Stimulated activated CD8-positive, alpha-beta memory T cell treated with anti-CD3 and anti-CD28 coated beads, Interleukin-15, amount 100 ng/mL, for 4 hours (primary cell): ENCODE measurements at regions not wholly inside any gene's neighbourhood (a gene's known extent, or its start where the extent isn't known, plus 50 kb on each side); places are given as distances from the start of the nearest gene placed in this dataset.
"Not testable (repeated sequence)": the region's sequence is repeated elsewhere in the genome, so short reads cannot be mapped to it uniquely, and the experiment has no call there.

ENCODE experiments used
- DNase-seq, 2 donors: peaks; one replicate each; pipeline ENCODE4 v3.0.0-alpha.2; 2020; ENCODE audit warnings: low read depth in 2 of 2

- DNase-seq: no peak
These were observed 85.8 kb upstream of the FGF3 start for GRCh38 chr11:69904974-69905535.

DNA sequence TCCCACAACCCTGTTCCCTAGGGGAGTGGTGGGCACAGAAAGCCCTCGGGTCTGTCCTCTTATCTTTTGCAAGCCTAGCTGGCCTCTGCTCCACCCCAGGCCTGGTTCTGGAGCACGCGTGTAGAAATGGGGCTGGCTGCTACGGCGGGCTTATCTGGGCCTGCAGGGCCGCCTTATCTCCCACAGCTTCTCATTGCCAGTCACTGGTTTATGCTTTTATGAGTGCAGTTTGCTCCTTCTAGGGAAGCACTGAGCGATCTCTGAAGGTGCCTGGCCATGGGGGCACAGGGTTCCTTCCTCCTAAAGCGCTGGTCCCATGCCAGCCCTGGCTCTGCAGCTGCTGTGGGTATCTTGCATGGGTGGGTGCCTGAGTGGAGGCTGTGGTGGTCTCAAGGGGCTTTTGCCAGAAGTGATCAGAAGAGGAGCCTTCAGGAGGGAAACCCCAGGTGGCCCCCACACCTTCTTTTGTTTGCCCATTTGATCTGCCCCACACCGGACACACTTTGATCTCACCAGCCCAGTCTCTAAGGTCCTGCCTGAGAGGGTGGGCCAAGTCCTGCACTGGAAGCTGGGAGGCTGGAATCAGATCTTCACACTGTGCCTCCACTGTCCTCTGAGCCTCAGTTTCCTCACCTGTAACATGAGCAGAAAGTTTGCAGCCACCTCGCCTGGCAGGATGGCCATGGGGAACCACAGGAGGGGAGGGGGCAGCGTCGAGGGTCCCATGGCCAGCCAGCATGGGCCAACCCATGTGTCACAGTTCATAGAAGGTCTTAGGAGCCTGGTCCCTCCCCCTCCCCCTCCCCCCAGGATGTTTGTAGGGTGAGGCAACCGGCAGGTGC, 86.6 kb upstream of the FGF3 start:
- no peak for DNase-seq

DNA sequence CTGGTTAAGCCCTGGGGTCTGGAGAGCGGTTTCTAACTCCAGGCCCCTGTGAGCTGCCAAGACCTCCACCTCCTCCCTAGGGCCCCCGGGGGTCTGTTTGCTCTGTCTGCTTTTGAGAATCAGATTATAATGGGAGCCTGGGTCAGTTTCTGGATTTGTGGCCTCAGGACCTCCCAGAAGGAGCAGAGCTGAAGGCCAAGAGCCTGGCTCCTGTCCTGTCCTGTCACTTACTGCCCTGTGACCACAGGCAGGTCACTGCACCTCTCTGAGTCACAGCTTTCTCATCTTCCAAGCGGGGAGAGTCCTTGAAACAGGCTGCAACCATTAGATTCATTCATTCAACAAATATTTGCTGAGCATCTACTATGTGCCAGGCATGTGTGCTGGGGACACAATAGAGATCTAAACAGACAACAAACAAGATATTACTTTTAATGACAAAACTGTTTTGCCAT, 87.3 kb upstream of the FGF3 start:
- no peak for DNase-seq

DNA sequence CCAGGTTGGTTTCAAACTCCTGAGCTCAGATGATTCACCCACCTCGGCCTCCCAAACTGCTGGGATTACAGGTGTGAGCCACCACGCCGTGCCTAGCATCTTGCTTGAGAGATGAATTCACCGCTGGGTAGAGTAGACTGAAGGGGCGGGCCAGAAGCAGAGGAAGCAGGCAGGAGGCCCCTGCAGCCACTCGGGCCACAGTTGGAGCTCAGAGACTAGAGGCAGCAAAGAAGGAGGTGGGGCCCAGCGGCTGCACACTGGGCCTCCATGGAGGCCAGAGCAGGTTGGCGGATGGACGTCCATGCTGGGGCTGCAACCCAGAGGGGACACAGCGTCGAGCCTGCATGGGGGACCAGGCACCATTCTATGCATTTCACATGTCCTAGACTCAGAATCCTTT, 88.4 kb upstream of the FGF3 start:
- DNase-seq: no peak

- no peak for DNase-seq
These were observed 89.5 kb upstream of the FGF3 start for GRCh38 chr11:69908511-69909220.

- no peak for DNase-seq
These were observed 90.6 kb upstream of the FGF3 start for GRCh38 chr11:69909561-69910518.

GRCh38 chr11:69910519-69911309, 91.5 kb upstream of the FGF3 start:
- no peak for DNase-seq

DNA sequence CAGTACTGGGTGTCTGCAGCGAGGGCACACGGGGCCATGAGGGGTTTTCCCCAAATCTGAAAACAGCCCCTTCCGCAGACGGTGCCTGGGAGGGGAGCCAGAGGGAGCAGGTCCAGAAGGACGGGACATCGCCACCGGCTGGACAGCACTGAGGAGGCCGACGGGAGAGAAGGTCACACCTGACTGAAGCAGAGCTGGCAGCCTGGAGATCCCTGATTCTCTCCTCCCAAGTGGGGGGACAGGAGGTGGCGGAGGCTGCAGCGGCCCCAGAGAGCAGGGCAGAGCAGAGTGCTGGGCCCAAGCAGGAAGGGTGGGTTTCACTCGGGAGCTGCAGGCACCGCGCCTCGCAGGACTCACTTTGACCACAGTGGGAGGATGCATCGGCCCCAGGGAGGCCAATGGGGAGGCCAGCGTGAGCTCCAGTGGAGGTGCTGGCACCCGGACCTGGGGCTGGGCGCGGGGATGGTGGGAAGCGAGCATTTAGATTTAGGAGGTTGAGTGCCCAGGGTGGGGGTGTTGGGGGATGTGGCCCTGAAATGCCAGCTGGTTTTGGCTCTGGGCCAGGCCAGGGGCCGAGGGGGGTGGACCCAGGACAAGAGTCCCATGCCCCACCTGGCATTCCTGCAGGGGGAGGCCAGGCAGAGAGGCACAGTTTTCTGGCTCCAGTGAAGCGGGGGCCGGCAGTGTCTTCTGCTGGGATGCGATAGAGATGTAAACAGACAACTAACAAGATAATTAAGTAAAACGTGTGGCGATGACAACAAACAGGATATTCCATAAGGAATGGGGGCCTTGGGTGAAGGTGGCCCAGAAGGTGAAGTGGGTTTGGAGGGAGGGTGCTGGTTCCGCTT, 92.3 kb upstream of the FGF3 start:
- DNase-seq: no peak

DNA sequence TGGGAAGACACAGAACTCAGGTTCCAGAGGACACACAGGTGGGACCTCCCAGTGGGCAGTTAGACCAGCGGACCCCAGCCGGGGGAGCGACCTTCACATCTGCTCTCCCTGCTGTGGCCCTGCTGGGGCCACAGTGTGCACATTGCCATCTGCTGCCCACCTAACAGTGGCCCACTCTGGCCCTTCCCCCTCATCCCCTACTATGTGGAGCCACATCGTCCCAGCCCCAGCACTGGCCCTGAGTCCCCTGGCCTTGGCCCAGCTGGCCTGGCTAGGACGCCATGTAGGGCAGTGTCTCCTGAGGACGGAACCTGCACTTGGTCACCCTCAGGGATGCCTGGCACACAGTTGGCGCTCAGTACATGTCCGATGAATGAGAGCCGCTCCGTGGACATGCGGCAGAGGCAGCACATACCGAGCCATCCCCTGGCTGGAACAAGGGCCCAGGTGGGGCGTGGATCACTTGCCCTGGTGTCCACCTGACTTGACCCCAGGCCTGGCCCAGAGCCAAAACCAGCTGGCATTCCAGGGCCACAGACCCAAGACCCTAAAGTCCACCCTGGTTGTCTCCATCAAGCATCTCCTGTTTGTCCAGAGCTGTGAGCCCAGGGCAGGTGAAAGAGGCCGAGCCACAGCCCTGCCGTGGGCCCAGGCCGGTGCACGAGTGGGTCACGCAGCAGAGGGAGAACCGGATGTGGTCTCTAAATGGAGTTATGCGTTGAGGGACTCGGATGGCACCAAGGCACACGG, 93.1 kb upstream of the FGF3 start:
- DNase-seq: no peak

DNA sequence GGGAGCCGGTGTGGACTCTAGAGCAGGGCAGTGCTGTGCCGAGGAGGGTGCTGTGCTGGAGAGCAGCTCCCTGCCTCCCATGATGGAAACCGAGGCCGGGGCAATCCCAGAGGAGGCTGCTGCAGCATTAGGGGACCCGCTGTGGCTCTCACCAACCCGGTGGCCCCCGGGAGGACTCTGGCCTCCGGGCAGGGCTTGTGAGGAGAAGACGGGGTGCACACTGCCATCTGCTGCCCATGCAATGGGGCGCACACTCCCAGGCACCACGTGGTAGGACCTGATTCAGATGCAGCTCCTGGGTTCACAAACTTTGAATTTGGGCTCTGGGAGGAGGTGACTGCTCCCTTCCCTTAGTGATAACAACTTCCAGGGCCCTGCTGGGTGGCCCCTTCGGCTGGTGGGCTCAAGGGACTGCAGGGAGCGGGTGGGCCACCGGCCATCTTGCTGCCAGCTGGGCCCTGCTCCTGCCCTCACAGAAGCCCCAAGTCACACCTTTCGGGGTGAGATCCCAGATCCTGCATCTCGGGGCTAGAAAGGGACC, 93.8 kb upstream of the FGF3 start:
- no peak for DNase-seq

GRCh38 chr11:69913591-69914285, 94.5 kb upstream of the FGF3 start:
- DNase-seq: no peak

GRCh38 chr11:69914286-69915150, 95.3 kb upstream of the FGF3 start:
- no peak for DNase-seq

GRCh38 chr11:69915151-69915500, 95.9 kb upstream of the FGF3 start:
- no peak for DNase-seq

DNA sequence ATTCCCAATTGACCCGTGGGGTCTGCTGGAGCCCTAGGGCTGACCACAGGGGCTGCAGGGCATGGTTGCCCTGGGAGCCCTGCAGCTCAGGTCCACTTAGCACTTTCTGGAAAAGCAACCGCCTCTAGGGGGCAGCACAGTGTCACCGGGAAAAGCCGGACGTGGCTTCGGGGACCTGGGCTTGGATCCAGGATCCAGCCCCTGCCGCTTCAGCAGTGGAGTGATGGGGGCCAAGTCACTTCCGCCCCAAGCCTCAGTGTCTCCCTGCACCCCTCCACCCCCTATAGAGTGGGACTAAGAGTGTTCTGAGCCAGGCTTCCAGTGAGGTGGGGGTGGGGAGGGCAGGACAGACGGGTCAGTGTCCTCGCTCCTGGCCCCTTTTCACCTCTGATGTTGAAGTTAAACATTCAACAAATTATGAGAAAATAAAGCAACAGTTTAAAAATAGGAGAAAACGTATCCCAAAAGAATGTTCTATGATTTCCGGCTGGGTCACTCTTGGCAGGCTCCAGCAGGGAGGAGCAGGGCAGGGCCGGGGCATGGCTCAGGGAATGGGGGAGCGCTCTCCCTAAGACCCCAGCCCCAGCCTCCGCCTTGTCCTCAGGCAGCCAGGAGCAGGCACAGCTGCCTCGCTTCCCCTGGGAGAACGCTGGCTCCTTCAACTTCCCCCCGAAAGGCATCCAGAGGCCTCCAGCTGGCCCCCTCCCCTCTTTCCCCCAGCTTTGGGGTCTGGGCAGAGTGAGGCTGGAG, 96.5 kb upstream of the FGF3 start:
- DNase-seq: no peak

GRCh38 chr11:69916251-69916649, 97.0 kb upstream of the FGF3 start:
- DNase-seq: not testable (repeated sequence)

GRCh38 chr11:69916806-69917387, 97.7 kb upstream of the FGF3 start:
- no peak for DNase-seq
